ENCODE measurements at regions not wholly inside any gene's neighbourhood (a gene's known extent, or its start where the extent isn't known, plus 50 kb on each side); places are given as distances from the start of the nearest gene placed in this dataset.

GRCh38 chr2:2620604-2621003, 289.5 kb upstream of the MYT1L start (continued):
- TF ChIP-seq CHD7 (IDR thresholded peaks at IDR 0.05; ENCODE audit: low read depth, low read length): no peak
- TF ChIP-seq NR2C2 (CRISPR knock-in tag; IDR thresholded peaks at IDR 0.05): no peak
- no peak for TF ChIP-seq NR2C2 (tag; IDR thresholded peaks at IDR 0.05)
- TF ChIP-seq SAP30 (IDR thresholded peaks at IDR 0.05; ENCODE audit: borderline replicate concordance, insufficient read depth, low read depth, low read length, poor library complexity, severe bottlenecking): no peak
- TF ChIP-seq THRA (IDR thresholded peaks at IDR 0.05): no peak

All from K562 (cell line).